Neural cell (in vitro differentiated cells): ENCODE measurements at regions not wholly inside any gene's neighbourhood (a gene's known extent, or its start where the extent isn't known, plus 50 kb on each side); places are given as distances from the start of the nearest gene placed in this dataset.

ENCODE experiments used
- CTCF ChIP-seq: fragments of 450-650 bp; IDR thresholded peaks from 2 replicates; pipeline ENCODE4 v1.5.1; 2014; ENCODE audit warnings: antibody characterized with exemption, mild to moderate bottlenecking, moderate library complexity; ENCODE audit not compliant: poor library complexity, severe bottlenecking
- EZH2 ChIP-seq: fragments of 200-600, 300-800 bp; shearing (Covaris generic), sonication (generic); IDR thresholded peaks from 2 replicates; pipeline ENCODE4 v1.6.1; 2014; ENCODE audit warnings: antibody characterized with exemption, low read length, borderline replicate concordance, mild to moderate bottlenecking; ENCODE audit not compliant: insufficient read depth, poor library complexity, severe bottlenecking
- POLR2AphosphoS5 ChIP-seq: IDR thresholded peaks from 2 replicates; pipeline ENCODE4 v1.6.1; 2012
- RAD21 ChIP-seq: fragments of 450-650 bp; conservative IDR thresholded peaks from 2 replicates; pipeline ENCODE4 v1.6.1; 2014; ENCODE audit warnings: antibody characterized with exemption, mild to moderate bottlenecking, moderate library complexity
- SMC3 ChIP-seq: fragments of 450-650 bp; conservative IDR thresholded peaks from 2 replicates; pipeline ENCODE4 v1.6.1; 2014; ENCODE audit warnings: antibody characterized with exemption, mild to moderate bottlenecking, moderate library complexity; ENCODE audit not compliant: poor library complexity
- TAF1 ChIP-seq: IDR thresholded peaks from 2 replicates; pipeline ENCODE4 v1.6.1; 2012; ENCODE audit warnings: low read depth

DNA sequence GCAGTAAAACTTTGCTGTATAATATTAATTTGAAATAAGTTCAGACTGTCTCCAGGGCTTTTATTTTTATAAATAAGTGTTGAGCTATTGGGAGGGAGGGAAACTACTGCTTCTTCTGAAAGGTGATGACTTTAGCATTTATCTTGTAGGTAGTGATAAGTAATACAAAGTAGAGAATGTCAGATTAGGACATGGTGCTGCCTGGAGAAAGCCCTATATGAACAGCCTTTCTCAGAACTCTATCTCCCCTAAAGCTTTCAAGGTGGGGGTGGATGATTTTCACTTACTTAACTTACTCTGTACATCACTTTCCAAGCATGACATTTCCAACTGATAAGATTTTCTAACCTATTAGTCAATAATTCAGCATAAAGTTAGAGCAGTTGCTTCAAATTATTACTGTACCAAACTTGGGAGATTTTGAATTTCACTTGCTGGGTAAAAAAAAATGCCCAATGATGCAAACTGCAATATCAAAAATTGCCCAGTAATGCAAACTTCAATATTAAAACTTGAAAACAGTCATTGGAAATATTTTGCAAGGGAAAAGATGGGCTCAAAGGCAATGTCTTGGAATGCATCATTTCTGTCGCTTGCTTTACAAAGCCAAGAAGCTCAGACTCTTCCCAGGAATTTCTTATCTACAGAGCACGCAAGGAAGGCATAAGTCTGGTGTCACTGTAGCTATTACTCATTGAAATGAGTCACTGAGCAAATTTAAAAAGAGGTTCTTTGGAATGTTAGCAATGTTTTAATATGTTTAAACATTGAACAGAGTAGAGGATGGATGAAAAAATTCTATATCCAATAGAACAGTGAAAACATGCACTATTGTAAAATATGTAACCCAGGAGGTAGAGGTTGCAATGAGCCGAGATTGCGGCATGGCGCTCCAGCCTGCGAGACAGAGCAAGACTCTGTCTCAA is 569.5 kb downstream of the PSAT1 start:
- TF ChIP-seq CTCF (no peak), RAD21 (no peak), POLR2AphosphoS5 (no peak), EZH2 (no peak), TAF1 (no peak), SMC3 (no peak)
